ENCODE measurements at regions not wholly inside any gene's neighbourhood (a gene's known extent, or its start where the extent isn't known, plus 50 kb on each side); places are given as distances from the start of the nearest gene placed in this dataset.

DNA sequence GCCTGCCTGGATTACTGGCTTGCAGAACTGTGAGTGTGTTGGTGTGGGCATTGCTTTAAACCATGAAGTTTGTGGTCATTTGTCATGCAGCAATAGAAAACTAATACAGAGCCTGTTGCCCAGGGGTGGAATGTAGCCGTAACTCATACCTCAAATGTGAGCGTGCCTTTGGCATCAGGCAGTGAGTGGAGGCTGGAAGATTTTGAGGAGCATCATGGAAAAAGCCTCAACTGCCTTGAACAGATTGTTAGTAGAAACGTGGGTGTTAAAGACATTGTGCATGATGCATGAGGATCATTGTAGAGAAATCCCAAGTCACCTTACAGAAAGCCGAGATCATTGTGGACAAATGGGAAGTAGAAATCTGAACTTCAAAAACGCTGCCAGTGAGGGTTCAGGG lies 580.5 kb downstream of the AACS start:
- no peak for DNase-seq (ENCODE audit: low spot score)

DNA sequence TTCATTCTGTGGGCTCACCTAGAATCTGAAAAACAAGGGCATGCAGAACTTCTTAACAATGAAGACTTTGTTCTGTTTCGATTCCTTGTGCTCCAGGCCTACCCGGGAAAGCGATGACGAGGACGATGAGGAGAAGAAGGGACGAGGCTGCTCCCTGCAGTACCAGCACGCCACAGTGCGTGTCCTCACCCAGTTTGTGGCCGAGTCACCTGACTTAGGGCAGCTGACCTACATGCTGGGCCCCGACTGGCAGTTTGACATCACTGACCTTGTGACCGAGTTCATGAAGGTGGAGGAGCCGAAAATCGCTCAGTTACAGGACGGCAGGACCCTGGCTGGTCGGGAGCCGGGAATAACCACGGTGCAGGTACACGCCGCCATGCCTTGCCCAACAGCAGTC lies 585.4 kb downstream of the AACS start:
- TF ChIP-seq, protein P1, sequence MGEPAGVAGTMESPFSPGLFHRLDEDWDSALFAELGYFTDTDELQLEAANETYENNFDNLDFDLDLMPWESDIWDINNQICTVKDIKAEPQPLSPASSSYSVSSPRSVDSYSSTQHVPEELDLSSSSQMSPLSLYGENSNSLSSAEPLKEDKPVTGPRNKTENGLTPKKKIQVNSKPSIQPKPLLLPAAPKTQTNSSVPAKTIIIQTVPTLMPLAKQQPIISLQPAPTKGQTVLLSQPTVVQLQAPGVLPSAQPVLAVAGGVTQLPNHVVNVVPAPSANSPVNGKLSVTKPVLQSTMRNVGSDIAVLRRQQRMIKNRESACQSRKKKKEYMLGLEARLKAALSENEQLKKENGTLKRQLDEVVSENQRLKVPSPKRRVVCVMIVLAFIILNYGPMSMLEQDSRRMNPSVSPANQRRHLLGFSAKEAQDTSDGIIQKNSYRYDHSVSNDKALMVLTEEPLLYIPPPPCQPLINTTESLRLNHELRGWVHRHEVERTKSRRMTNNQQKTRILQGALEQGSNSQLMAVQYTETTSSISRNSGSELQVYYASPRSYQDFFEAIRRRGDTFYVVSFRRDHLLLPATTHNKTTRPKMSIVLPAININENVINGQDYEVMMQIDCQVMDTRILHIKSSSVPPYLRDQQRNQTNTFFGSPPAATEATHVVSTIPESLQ (CRISPR knock-in tag; IDR thresholded peaks at IDR 0.05) = no peak
- TF ChIP-seq, protein P2, sequence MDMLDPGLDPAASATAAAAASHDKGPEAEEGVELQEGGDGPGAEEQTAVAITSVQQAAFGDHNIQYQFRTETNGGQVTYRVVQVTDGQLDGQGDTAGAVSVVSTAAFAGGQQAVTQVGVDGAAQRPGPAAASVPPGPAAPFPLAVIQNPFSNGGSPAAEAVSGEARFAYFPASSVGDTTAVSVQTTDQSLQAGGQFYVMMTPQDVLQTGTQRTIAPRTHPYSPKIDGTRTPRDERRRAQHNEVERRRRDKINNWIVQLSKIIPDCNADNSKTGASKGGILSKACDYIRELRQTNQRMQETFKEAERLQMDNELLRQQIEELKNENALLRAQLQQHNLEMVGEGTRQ (CRISPR knock-in tag; IDR thresholded peaks at IDR 0.05) = 0 out of 2 replicates have a peak, but pooled peaks have one; percentile 26
- Mint-ChIP-seq H3K27ac (no peak overlapping the region), H3K4me3 (no peak overlapping the region), H3K36me3 (peaks cover 16% of the 10 kb centered on the region), H3K27me3 (ENCODE audit: low read depth) (no peaks in the 10 kb centered on the region; the same call in 1 of the 2 replicates), H3K4me1 (no peaks in the 10 kb centered on the region), H3K9me3 (no peaks in the 10 kb centered on the region)
- CTCF ChIA-PET = no interaction called here
- no peak for DNase-seq (ENCODE audit: low spot score)
- POLR2A ChIA-PET = no interaction called here
- ATAC-seq = no peak

More for the DNA sequence above, 580.5 kb downstream of the AACS start:
- no peaks in the 10 kb centered on the region for H3K4me1 Mint-ChIP-seq
- H3K27ac Mint-ChIP-seq = no peak overlapping the region
- TF ChIP-seq, protein P3, sequence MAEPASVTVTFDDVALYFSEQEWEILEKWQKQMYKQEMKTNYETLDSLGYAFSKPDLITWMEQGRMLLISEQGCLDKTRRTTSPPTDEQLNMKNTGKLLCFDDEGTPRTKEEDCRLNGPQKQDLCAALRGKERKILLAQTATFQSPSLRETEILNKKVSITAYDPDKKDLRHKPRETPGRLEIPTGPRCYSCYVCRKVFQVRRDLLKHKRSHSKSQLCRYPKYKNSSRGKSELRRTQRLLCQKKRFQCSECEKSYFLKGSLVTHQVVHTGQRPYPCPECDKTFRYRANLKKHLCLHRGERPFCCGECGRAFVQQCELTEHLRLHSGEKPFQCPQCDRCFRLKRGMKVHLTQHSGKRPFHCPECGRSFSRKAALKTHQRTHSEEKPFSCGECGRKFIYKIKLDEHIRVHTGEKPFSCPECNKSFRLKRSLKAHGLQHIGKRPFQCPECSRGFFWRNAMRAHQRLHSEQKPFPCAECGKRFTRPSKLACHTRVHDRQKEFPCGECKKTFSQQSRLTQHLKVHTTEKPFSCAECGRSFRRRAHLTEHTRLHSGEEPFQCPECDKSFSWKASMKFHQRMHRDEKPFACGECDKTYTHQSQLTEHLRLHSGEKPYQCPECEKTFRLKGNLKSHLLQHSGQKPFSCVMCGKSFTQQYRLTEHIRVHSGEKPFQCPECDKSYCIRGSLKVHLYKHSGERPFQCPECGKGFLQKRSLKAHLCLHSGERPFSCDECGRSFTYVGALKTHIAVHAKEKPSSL (CRISPR knock-in tag; conservative IDR thresholded peaks at IDR 0.05) = no peak
- ChIA-PET POLR2A (no interaction called here), CTCF (no interaction called here)
- H3K27me3 Mint-ChIP-seq (ENCODE audit: low read depth) = no peaks in the 10 kb centered on the region; the same call in 1 of the 2 replicates
- H3K9me3 Mint-ChIP-seq = no peaks in the 10 kb centered on the region
- no peak overlapping the region for H3K4me3 Mint-ChIP-seq
- peaks cover 8% of the 10 kb centered on the region for H3K36me3 Mint-ChIP-seq
- no peak for ATAC-seq

DNA sequence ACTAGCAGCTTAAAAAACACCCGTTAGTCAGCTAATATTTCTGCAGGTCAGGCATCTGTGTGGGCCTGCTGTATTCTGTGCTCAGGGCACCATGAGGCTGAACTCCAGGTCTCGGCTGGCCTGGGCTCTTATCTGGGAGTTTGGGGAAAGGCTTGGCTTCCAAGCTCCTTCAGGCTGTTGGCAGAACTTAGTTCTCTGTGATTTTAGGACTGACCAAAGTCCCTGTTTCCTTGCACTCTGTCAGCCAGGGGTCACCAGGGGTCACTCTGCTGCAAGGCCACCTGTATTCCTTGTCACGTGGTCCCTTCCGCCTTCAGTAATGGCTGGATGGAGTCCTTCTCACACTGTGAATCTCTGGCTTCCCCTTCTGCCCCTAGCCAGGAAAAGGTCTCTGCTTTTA lies 586.4 kb downstream of the AACS start:
- TF ChIP-seq NFE2L1 (CRISPR knock-in tag; IDR thresholded peaks at IDR 0.05) (no peak), GTF2I (CRISPR knock-in tag; conservative IDR thresholded peaks at IDR 0.05) (no peak), TP53 (CRISPR knock-in tag; IDR thresholded peaks at IDR 0.05) (no peak), HMGA2 (CRISPR knock-in tag; IDR thresholded peaks at IDR 0.05) (no peak), CREB1 (CRISPR knock-in tag; IDR thresholded peaks at IDR 0.05) (no peak), TEAD4 (CRISPR knock-in tag; IDR thresholded peaks at IDR 0.05) (no peak), ZNF671 (CRISPR knock-in tag; IDR thresholded peaks at IDR 0.05) (no peak), KAT7 (CRISPR knock-in tag; IDR thresholded peaks at IDR 0.05; ENCODE audit: borderline replicate concordance) (no peak), NFATC4 (CRISPR knock-in tag; IDR thresholded peaks at IDR 0.05) (no peak), SMAD4 (CRISPR knock-in tag; IDR thresholded peaks at IDR 0.05) (no peak)
- TF ChIP-seq, protein P4, sequence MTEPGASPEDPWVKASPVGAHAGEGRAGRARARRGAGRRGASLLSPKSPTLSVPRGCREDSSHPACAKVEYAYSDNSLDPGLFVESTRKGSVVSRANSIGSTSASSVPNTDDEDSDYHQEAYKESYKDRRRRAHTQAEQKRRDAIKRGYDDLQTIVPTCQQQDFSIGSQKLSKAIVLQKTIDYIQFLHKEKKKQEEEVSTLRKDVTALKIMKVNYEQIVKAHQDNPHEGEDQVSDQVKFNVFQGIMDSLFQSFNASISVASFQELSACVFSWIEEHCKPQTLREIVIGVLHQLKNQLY (CRISPR knock-in tag; IDR thresholded peaks at IDR 0.05) = no peak
- TF ChIP-seq, protein P5, sequence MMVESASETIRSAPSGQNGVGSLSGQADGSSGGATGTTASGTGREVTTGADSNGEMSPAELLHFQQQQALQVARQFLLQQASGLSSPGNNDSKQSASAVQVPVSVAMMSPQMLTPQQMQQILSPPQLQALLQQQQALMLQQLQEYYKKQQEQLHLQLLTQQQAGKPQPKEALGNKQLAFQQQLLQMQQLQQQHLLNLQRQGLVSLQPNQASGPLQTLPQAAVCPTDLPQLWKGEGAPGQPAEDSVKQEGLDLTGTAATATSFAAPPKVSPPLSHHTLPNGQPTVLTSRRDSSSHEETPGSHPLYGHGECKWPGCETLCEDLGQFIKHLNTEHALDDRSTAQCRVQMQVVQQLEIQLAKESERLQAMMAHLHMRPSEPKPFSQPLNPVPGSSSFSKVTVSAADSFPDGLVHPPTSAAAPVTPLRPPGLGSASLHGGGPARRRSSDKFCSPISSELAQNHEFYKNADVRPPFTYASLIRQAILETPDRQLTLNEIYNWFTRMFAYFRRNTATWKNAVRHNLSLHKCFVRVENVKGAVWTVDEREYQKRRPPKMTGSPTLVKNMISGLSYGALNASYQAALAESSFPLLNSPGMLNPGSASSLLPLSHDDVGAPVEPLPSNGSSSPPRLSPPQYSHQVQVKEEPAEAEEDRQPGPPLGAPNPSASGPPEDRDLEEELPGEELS (CRISPR knock-in tag; IDR thresholded peaks at IDR 0.05) = no peak
- Mint-ChIP-seq H3K9me3 (no peaks in the 10 kb centered on the region), H3K36me3 (peaks cover 16% of the 10 kb centered on the region), H3K4me3 (no peak overlapping the region), H3K4me1 (no peaks in the 10 kb centered on the region), H3K27ac (no peak overlapping the region), H3K27me3 (ENCODE audit: low read depth) (no peaks in the 10 kb centered on the region; the same call in 1 of the 2 replicates)
- no peak for ATAC-seq
- DNase-seq (ENCODE audit: low spot score) = no peak
- ChIA-PET CTCF (interaction anchor here (0.7 kb wide), 1 partner anchor 32 kb away, joined by 3 read pairs; no protein-coding TSS in a partner anchor), POLR2A (no interaction called here)
